NCI-H526 (cell line): ENCODE measurements at regions not wholly inside any gene's neighbourhood (a gene's known extent, or its start where the extent isn't known, plus 50 kb on each side); places are given as distances from the start of the nearest gene placed in this dataset.

ENCODE experiments used
- DNase-seq, 2 experiments: peaks; one replicate each; lab custom pipeline; 2025; lab: John Stamatoyannopoulos, UW

GRCh38 chr3:88209356-88209755, 59.6 kb downstream of the C3orf38 start:
- no peak for DNase-seq

DNA sequence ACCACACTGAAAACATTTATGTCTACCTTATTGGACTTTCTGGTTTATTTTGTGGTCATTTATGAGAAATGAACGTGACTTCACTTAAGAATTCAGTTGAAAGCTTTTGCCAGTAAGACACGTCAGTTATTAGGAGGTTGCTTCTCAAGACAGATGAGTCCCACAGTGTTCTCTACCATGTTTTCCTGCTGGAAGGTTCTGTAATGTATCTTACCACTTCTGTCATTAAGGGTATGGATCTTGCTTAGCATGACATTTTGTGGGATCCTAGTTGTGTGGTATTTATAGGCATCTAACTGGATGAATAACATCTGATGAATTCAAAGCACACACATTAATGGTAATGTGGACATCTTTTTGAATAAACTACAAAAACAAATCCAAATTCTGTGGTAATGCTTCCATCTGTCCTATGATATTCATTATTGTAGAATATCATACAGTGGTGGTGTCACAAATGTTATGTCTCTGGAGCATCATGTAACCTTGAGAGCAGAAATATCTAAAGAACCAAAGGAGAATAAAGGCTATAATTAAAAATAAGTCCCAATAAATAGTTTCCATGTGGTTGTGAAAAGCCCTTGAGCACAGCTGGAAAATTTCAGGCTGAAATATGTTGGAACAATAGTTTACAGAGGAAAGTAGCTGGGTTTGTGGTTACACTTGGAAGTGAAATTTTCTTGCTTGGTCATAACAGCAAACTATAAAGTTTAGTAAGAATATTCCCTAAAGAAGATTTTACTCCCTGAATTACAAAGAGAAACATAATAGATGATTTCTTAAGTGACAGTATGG, 61.5 kb downstream of the C3orf38 start:
- no peak for DNase-seq

DNA sequence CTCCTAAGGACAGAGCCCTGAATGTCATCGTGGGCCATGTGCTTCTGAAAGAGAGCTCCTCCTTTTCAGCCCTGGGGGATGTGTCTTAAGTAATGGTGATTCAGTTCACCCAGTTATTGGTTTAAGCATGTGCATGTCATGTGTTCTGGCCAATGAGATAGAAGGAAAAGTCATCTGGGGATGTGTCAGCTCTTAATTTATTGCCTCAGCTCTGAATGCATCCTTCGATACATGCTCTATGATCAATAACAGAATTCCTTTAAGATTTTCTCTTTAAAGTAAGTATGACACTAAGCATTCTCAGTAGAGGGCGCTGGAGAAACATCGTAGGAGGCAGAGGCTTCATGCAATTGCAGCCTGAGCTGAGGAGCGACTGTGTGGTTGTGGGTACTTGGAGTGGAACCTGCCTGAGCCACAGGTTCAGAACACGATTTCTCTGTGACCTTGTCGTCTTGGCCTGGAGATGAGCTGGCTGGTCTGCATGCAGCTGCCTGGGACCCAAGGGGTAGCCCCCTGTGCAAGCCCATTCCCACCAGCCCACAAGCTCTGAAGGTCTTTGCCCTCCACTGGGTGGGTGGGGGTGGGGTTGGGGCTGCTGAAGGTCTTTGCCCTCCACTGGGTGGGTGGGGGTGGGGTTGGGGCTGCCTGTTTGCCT, 69.5 kb downstream of the C3orf38 start:
- DNase-seq = peak in 1 of 2 experiments; percentile 59

GRCh38 chr3:88220126-88220525, 70.4 kb downstream of the C3orf38 start:
- no peak for DNase-seq

- DNase-seq = no peak
Observed at GRCh38 chr3:88221726-88222125, 72.0 kb downstream of the C3orf38 start.

DNA sequence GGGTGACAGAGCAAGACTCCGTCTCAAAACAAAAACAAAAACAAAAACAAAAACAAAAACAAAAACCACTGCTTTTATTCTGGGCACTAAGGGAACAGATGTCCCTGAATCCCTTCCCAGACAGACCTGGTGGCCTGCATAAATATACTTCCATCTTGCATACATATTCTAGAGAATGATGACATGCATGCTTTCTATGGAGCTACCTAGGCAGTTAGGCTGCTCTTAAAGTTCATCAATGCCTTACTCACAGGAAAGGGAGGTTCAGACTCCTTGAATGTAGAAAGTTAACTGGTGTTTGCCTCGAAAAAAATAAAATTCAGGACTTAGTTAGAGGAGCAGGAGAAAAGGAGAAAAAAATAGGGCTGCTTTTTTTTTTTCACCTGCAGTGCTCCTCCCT, 72.6 kb downstream of the C3orf38 start:
- DNase-seq = no peak

DNA sequence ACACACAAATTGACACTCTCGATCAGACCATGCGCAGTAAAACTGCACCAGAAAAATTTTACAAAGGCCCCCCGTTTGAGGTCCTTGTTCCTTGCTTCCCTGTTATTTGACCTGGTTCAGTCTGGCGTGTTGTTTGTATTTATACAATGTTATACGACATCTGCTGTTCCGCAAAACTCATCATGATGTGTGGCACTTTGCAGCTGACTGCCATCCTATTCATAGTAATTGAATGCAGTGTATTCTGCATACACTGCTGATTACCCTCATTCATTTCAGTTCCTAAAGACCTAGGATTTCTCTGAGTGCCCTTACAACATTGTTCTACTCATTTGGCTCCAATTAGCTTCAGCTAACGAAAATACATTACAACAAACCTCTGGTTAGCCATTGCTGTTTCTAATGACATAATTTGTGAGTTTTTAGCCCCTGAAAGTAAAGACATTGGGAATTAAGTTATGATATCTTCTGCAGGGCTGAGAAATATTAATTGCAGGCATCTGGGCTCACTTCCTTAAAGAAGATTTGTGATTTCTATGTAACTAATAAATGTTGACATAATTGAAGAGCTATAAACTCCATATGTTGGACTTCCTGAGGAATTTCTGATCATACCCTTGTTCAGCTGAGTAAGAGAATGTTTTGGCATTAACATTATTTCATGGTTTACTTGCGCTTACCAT, 75.7 kb downstream of the C3orf38 start:
- no peak for DNase-seq

GRCh38 chr3:88226910-88227309, 77.2 kb downstream of the C3orf38 start:
- no peak for DNase-seq

- DNase-seq = no peak
Observed at GRCh38 chr3:88230638-88231037, 80.9 kb downstream of the C3orf38 start.

DNA sequence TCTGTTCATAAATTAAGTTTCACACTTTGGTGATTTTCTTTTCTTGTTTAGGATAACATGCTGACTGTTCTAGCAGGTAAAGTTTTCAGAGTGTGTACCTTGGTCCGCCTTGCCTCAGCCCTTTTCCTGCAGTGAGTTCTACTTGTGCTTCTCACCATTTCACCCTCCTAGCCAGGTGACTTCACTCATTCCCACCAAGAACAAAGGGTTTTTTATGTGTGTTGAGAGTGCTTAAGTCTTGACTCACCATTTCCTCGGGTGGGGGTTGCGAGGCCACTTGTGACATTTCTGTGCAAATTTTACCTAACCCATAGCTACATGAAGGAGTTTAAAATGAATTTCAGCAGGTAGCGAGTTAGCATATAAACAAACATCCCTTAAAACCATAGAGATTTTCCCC, 81.4 kb downstream of the C3orf38 start:
- no peak for DNase-seq

DNA sequence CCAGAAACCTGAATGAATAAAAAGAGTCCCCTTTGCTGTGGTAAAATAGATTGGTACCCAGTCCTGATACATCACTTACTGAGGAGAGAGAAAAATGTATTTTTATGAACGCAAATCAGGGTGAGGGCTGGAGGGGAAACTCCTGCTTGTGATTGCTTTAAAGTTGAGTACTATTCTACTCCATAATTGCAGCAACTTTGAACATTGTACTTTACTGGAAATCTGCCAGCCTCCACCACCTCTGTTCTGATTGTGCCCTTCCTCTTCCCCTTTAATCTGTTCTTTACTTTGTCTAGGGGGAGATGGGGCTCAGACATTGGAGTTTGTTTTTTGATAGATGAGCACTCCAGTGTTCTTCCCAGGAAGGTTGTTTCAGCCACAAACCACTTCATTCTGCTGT, 81.9 kb downstream of the C3orf38 start:
- DNase-seq = no peak

DNA sequence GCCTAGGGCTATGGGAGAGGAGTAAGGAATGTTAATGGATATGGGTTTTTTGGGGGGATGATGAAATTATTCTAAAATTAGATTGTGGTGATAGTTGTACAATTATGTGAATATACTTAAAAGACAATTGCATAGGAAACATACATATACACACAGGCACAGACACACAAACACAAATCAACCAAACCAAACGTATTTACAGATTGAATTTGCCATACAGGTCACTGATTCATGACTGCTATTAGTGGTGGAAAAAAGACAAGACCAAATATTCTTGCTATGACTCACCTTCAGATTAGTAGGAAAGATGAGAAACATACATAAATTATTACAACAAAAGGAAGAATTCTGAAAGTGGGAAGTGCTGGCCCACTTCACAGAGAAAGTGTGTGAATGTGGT, 85.3 kb downstream of the C3orf38 start:
- no peak for DNase-seq

DNA sequence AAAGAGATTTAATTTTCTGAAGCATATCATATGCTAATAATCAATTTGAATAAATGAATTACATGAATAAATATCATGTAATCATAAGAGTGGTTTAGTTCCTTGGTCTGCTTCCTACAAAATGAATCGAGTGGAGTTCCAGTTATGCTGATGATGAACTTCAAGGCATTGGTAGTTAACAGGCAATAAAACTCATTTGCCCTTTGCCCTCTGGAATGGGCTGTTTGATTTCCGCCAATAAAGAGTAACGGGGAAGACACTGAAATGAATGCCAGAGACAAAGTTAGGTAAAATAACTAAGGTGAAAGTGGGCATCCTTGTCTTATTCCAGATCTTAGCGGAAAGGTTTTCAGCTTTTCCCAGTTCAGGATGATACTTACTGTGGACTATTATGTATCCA, 90.1 kb downstream of the C3orf38 start:
- DNase-seq = no peak

DNA sequence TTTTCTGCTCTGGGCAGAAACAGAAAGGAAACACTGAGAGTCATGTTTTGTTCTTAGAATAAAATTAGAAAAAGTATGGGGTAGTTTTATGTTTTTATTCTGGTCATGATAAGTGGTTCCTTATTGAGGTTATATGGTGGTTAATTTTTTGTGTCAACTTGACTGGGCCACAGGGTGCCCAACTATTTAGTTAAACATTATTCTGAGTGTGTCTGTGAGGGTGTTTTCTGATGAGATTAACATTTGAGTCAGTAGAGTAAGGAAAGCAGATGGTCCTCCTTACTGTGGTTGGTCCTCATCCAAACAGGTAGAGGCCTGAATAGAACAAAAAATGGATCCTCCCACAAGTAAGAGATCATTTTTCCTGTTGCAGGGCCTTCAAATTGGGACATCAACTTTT, 98.9 kb downstream of the C3orf38 start:
- no peak for DNase-seq

GRCh38 chr3:88259045-88259444, 109.3 kb downstream of the C3orf38 start:
- no peak for DNase-seq

DNA sequence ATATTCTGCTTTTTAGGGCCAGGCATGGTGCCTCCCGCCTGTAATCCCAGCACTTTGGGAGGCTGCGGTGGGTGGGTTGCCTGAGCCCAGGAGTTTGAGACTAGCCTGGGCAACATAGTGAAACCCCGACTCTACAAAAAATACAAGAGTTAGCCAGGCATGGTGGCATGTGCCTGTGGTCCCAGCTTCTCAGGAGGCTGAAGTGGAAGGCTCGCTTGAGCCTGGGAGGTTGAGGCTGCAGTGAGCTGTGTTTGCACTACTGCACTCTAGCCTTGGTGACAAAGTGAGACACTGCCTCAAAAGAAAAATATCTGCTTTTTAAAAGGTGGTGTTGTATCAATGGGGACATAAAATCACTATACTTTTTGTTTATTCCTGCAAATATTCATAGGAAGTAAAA, 112.8 kb downstream of the C3orf38 start:
- DNase-seq = no peak

GRCh38 chr3:88263417-88264100, 113.8 kb downstream of the C3orf38 start:
- DNase-seq = no peak

- no peak for DNase-seq
Observed at GRCh38 chr3:88267441-88267840, 117.7 kb downstream of the C3orf38 start.

- no peak for DNase-seq
Observed at GRCh38 chr3:88267847-88268246, 118.1 kb downstream of the C3orf38 start.

GRCh38 chr3:88280326-88280725, 130.6 kb downstream of the C3orf38 start:
- no peak for DNase-seq

- DNase-seq = no peak
Observed at GRCh38 chr3:88282528-88283241, 132.9 kb downstream of the C3orf38 start.

- DNase-seq = no peak
Observed at GRCh38 chr3:88283242-88283592, 133.5 kb downstream of the C3orf38 start.
